CD14-positive monocyte (primary cell): ENCODE measurements at regions not wholly inside any gene's neighbourhood (a gene's known extent, or its start where the extent isn't known, plus 50 kb on each side); places are given as distances from the start of the nearest gene placed in this dataset.

Source experiments
- DNase-seq, 3 donors: peaks; one replicate each; pipeline ENCODE4 v3.0.0-alpha.2; 2011 to 2022
- H2AFZ ChIP-seq: 2 replicates; pipeline ENCODE4 v1.6.0; 2012; ENCODE audit warnings: mild to moderate bottlenecking, low read depth, low read length, inconsistent platforms; ENCODE audit not compliant: insufficient read depth, poor library complexity, severe bottlenecking
- H3K27ac ChIP-seq, 2 donors: 1 replicate in 1 of 2; 2 replicates in 1 of 2; pipeline ENCODE4 v1.5.1; 2012 to 2013; ENCODE audit warnings: low read length in 2 of 2, control low read depth in 1 of 2, inconsistent platforms in 1 of 2, low read depth in 1 of 2, mild to moderate bottlenecking in 1 of 2
- H3K27me3 ChIP-seq, 2 donors: one replicate each; pipeline versions ENCODE4 v1.6.0 to v1.6.1; 2011 to 2013; ENCODE audit warnings: low read length in 2 of 2; ENCODE audit not compliant: control insufficient read depth in 2 of 2, insufficient read depth in 2 of 2
- H3K36me3 ChIP-seq, 2 donors: replicated peaks in 1 of 2; 1 replicate in 1 of 2; 2 replicates in 1 of 2; pipeline versions ENCODE4 v1.5.1 to v1.6.1; 2012 to 2013; ENCODE audit warnings: low read length in 2 of 2, control low read depth in 1 of 2, inconsistent platforms in 1 of 2, mild to moderate bottlenecking in 1 of 2; ENCODE audit not compliant: insufficient read depth in 2 of 2, control insufficient read depth in 1 of 2
- H3K4me1 ChIP-seq, 2 donors: 1 replicate in 1 of 2; 2 replicates in 1 of 2; pipeline versions ENCODE4 v1.5.1 to v1.6.1; 2012 to 2013; ENCODE audit warnings: low read length in 2 of 2, control low read depth in 1 of 2, inconsistent platforms in 1 of 2, mild to moderate bottlenecking in 1 of 2, moderate library complexity in 1 of 2; ENCODE audit not compliant: insufficient read depth in 2 of 2, control insufficient read depth in 1 of 2
- H3K4me2 ChIP-seq: replicated peaks from 2 replicates; pipeline ENCODE3; 2012; ENCODE audit warnings: low read length, moderate library complexity, mild to moderate bottlenecking; ENCODE audit not compliant: poor library complexity, severe bottlenecking; ENCODE audit errors: extremely low read depth
- H3K4me3 ChIP-seq, 3 experiments: fragments of 200-600 bp in 1 of 3; sonication (generic) in 1 of 3; replicated peaks in 1 of 3; 1 replicate in 2 of 3; 2 replicates in 1 of 3; pipeline ENCODE4 v1.5.1; 2011 to 2013; ENCODE audit warnings: low read length in 3 of 3, mild to moderate bottlenecking in 3 of 3, control low read depth in 2 of 3, low read depth in 2 of 3, inconsistent platforms in 1 of 3, moderate library complexity in 1 of 3
- H3K79me2 ChIP-seq: 2 replicates; pipeline ENCODE4 v1.6.0; 2012; ENCODE audit warnings: mild to moderate bottlenecking, control low read depth, inconsistent platforms, low read length, moderate library complexity; ENCODE audit not compliant: insufficient read depth
- H3K9ac ChIP-seq: 2 replicates; pipeline ENCODE4 v1.6.0; 2017; ENCODE audit warnings: low read length, mild to moderate bottlenecking; ENCODE audit not compliant: insufficient read depth, poor library complexity, severe bottlenecking
- H3K9me3 ChIP-seq, 2 donors: replicated peaks in 1 of 2; 1 replicate in 1 of 2; 2 replicates in 1 of 2; pipeline versions ENCODE4 v1.5.1 to v1.6.1; 2012 to 2013; ENCODE audit warnings: low read length in 2 of 2, control low read depth in 1 of 2; ENCODE audit not compliant: control insufficient read depth in 1 of 2, insufficient read depth in 1 of 2
- H4K20me1 ChIP-seq: 2 replicates; pipeline ENCODE4 v1.6.0; 2012; ENCODE audit warnings: mild to moderate bottlenecking, low read length, control low read depth, moderate library complexity; ENCODE audit not compliant: insufficient read depth
- H3K27ac Mint-ChIP-seq, 7 donors: one replicate each; pipeline ENCODE4 v1.8.0; 2020; ENCODE audit warnings: mild to moderate bottlenecking in 7 of 7, mixed read lengths in 7 of 7, moderate library complexity in 6 of 7, inconsistent platforms in 2 of 7
- H3K27me3 Mint-ChIP-seq, 3 donors: one replicate each; pipeline ENCODE4 v1.8.0; 2021 to 2022; ENCODE audit warnings: low read depth in 3 of 3, mild to moderate bottlenecking in 3 of 3, mixed read lengths in 3 of 3, moderate library complexity in 3 of 3, inconsistent platforms in 1 of 3
- H3K36me3 Mint-ChIP-seq, 2 donors: one replicate each; pipeline ENCODE4 v1.8.0; 2020; ENCODE audit warnings: mixed read lengths in 2 of 2, inconsistent platforms in 1 of 2, mild to moderate bottlenecking in 1 of 2
- H3K4me1 Mint-ChIP-seq: one replicate; pipeline ENCODE4 v1.8.0; 2020; ENCODE audit warnings: mild to moderate bottlenecking, mixed read lengths
- H3K4me3 Mint-ChIP-seq, 2 donors: one replicate each; pipeline ENCODE4 v1.8.0; 2020; ENCODE audit warnings: mild to moderate bottlenecking in 2 of 2, mixed read lengths in 2 of 2, moderate library complexity in 1 of 2
- H3K9me3 Mint-ChIP-seq, 7 donors: one replicate each; pipeline ENCODE4 v1.8.0; 2020 to 2022; ENCODE audit warnings: mixed read lengths in 7 of 7, mild to moderate bottlenecking in 6 of 7, moderate library complexity in 6 of 7, inconsistent platforms in 2 of 7
- CTCF ChIP-seq: fragments of 200-600 bp; IDR thresholded peaks from one replicate; pipeline ENCODE4 v1.8.0; 2022; ENCODE audit warnings: antibody characterized with exemption, mild to moderate bottlenecking
- WGBS: methylation state at CpG from one replicate; pipeline ENCODE4 v1.1.5; 2013; ENCODE audit warnings: missing lambda C conversion rate; ENCODE audit not compliant: insufficient coverage; 5-methylcytosine and 5-hydroxymethylcytosine counted together
- intact Hi-C, 2 donors: fragments of 100-400 bp; cut with micrococcal nuclease; formaldehyde crosslinking; loops; one replicate each; pipeline versions ENCODE4 v1.15.0 to v1.15.1; 2023

GRCh38 chr9:91074866-91075265 lies 273.2 kb downstream of the SYK start:
- 91% methylated on average over 10 of the region's 13 CpGs for WGBS
- intact Hi-C loops = no loop called here
- no peaks in the 10 kb centered on the region for H3K79me2 ChIP-seq
- H3K4me2 ChIP-seq = no peak overlapping the region
- TF ChIP-seq CTCF = no peak
- H3K9me3 Mint-ChIP-seq = peaks cover 0 to 2% (median 0%) of the 10 kb centered on the region in 7 donors
- H3K27me3 ChIP-seq = no peaks in the 10 kb centered on the region
- H3K9me3 ChIP-seq = no peaks in the 10 kb centered on the region
- no peak overlapping the region for H3K27ac ChIP-seq
- peaks cover 10% of the 10 kb centered on the region for H3K4me1 Mint-ChIP-seq
- H2AFZ ChIP-seq = no peak overlapping the region
- no peak overlapping the region for H3K4me3 Mint-ChIP-seq
- H3K9ac ChIP-seq = no peak overlapping the region
- H3K4me3 ChIP-seq = no peak overlapping the region
- no peaks in the 10 kb centered on the region for H3K36me3 Mint-ChIP-seq
- peaks cover 0 to 3% (median 2%) of the 10 kb centered on the region in 3 donors for H3K27me3 Mint-ChIP-seq
- H4K20me1 ChIP-seq = no peaks in the 10 kb centered on the region
- no peak for DNase-seq
- no peak overlapping the region for H3K27ac Mint-ChIP-seq
- H3K36me3 ChIP-seq = no peaks in the 10 kb centered on the region
- H3K4me1 ChIP-seq = peaks cover 7 to 8% of the 10 kb centered on the region in 2 donors

- Histone ChIP-seq H3K4me3 (no peak overlapping the region), H3K79me2 (no peaks in the 10 kb centered on the region), H2AFZ (no peak overlapping the region), H3K36me3 (no peaks in the 10 kb centered on the region), H4K20me1 (no peaks in the 10 kb centered on the region), H3K9me3 (no peaks in the 10 kb centered on the region), H3K9ac (no peak overlapping the region), H3K4me1 (peaks cover 7 to 8% of the 10 kb centered on the region in 2 donors), H3K4me2 (no peak overlapping the region), H3K27me3 (no peaks in the 10 kb centered on the region), H3K27ac (no peak overlapping the region)
- Mint-ChIP-seq H3K4me3 (no peak overlapping the region), H3K27me3 (peaks cover 0 to 3% (median 2%) of the 10 kb centered on the region in 3 donors), H3K27ac (no peak overlapping the region), H3K9me3 (peaks cover 0 to 2% (median 0%) of the 10 kb centered on the region in 7 donors), H3K4me1 (peaks cover 10% of the 10 kb centered on the region), H3K36me3 (no peaks in the 10 kb centered on the region)
- 94% methylated on average over 7 of the region's 8 CpGs for WGBS
- intact Hi-C loops = no loop called here
- TF ChIP-seq CTCF = no peak
- no peak for DNase-seq
Measured at GRCh38 chr9:91075279-91075678, 273.7 kb downstream of the SYK start.
